ENCODE measurements at regions not wholly inside any gene's neighbourhood (a gene's known extent, or its start where the extent isn't known, plus 50 kb on each side); places are given as distances from the start of the nearest gene placed in this dataset.
A peak's percentile ranks its signal among the peaks of the same experiment; 100 is the strongest.

DNA sequence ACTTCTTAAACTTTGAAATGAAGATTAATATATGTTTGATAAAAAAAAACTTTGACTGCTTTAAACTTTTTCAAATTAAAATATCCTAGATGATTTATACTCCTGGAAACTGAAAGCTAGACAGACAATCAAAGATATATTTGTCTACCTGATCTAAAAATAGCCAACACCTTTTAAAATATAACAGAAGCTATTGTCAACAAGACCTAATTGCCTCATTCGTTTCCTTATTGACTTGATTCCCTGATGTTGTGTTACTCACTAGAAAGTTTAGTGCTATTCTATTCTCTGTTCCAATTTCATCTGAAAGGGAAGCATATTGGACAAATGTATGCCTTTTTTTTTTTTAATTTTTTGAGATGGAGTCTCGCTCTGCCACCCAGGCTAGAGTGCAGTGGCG lies 445.6 kb upstream of the ADAMTS5 start:
- intact Hi-C loops (cut with DNase I; ENCODE audit: low total_unique reads), result no loop called here
- no peak for DNase-seq
- H3K36me3 ChIP-seq, result no peaks in the 10 kb centered on the region
- H3K4me1 ChIP-seq, result no peaks in the 10 kb centered on the region
- H3K27ac ChIP-seq, result no peak overlapping the region
- no peak for TF ChIP-seq POLR2A (IDR thresholded peaks at IDR 0.05)
- TF ChIP-seq, protein P1, sequence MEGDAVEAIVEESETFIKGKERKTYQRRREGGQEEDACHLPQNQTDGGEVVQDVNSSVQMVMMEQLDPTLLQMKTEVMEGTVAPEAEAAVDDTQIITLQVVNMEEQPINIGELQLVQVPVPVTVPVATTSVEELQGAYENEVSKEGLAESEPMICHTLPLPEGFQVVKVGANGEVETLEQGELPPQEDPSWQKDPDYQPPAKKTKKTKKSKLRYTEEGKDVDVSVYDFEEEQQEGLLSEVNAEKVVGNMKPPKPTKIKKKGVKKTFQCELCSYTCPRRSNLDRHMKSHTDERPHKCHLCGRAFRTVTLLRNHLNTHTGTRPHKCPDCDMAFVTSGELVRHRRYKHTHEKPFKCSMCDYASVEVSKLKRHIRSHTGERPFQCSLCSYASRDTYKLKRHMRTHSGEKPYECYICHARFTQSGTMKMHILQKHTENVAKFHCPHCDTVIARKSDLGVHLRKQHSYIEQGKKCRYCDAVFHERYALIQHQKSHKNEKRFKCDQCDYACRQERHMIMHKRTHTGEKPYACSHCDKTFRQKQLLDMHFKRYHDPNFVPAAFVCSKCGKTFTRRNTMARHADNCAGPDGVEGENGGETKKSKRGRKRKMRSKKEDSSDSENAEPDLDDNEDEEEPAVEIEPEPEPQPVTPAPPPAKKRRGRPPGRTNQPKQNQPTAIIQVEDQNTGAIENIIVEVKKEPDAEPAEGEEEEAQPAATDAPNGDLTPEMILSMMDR (IDR thresholded peaks at IDR 0.05), result no peak
- H3K27me3 ChIP-seq, result no peaks in the 10 kb centered on the region
- peaks cover 0 to 4% of the 10 kb centered on the region in 2 donors for H3K9me3 ChIP-seq
- H3K4me3 ChIP-seq, result no peak overlapping the region

- DNase-seq, result no peak
- Histone ChIP-seq H3K36me3 (no peaks in the 10 kb centered on the region), H3K9me3 (no peaks in the 10 kb centered on the region), H3K4me1 (peaks cover 4 to 8% of the 10 kb centered on the region in 2 donors), H3K27ac (peak overlapping the region in 1 of 2 donors; percentile 54), H3K4me3 (no peak overlapping the region), H3K27me3 (no peaks in the 10 kb centered on the region)
- TF ChIP-seq, protein P1 (IDR thresholded peaks at IDR 0.05), result no peak
- TF ChIP-seq POLR2A (IDR thresholded peaks at IDR 0.05), result no peak
- intact Hi-C loops (cut with DNase I; ENCODE audit: low total_unique reads), result no loop called here
These were observed 441.9 kb upstream of the ADAMTS5 start for GRCh38 chr21:27408826-27409225.

DNA sequence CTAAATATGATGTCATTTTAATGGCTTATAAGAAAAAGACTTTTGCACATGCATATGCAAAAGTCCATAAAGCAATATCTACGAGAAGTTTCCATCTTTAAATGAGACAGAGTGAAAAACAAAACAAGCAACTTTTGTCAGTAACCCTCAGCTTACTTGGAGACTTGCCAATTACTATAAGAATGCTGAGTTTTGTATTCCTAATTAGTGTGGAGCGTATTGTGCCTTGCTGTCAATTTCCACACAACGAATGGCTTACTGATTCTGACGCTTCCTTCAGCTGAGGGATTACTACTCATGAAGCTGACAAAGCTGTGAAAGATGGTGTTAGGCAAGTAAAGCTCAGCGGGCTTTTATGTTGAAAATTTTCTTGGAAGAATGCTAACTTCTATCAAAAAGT lies 440.4 kb upstream of the ADAMTS5 start:
- H3K4me3 ChIP-seq, result no peak overlapping the region
- TF ChIP-seq, protein P1 (IDR thresholded peaks at IDR 0.05), result no peak
- no peak for TF ChIP-seq POLR2A (IDR thresholded peaks at IDR 0.05)
- DNase-seq, result no peak
- H3K27ac ChIP-seq, result peak overlapping the region; percentile 56 to 66
- H3K4me1 ChIP-seq, result peaks cover 4 to 8% of the 10 kb centered on the region in 2 donors
- H3K9me3 ChIP-seq, result no peaks in the 10 kb centered on the region
- H3K36me3 ChIP-seq, result no peaks in the 10 kb centered on the region
- intact Hi-C loops (cut with DNase I; ENCODE audit: low total_unique reads), result no loop called here
- H3K27me3 ChIP-seq, result no peaks in the 10 kb centered on the region

- TF ChIP-seq, protein P1 (IDR thresholded peaks at IDR 0.05), result no peak
- TF ChIP-seq POLR2A (IDR thresholded peaks at IDR 0.05), result no peak
- Histone ChIP-seq H3K27ac (peak overlapping the region; percentile 56 to 66), H3K9me3 (no peaks in the 10 kb centered on the region), H3K36me3 (no peaks in the 10 kb centered on the region), H3K27me3 (no peaks in the 10 kb centered on the region), H3K4me1 (peaks cover 4 to 8% of the 10 kb centered on the region in 2 donors), H3K4me3 (no peak overlapping the region)
- DNase-seq, result no peak
- intact Hi-C loops (cut with DNase I; ENCODE audit: low total_unique reads), result no loop called here
These were observed 439.6 kb upstream of the ADAMTS5 start for GRCh38 chr21:27406300-27407009.

DNA sequence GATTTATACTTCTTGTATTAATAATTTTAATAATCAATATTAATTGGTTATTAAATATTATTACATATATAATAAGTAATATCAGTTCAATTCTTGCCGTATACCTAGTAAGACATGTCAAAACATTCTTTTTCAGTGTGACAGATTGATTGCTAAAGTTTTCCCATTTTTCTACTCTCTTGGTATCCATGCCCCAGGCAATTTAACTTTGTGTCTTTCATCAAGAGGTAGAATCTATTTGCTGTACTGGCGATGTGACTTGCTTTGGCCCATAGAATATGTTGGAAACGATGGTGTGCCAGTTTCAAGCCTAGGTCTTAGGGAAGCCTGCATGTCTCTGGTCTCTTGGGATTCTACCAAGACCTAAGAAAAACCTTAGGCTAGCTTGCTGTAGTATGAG lies 436.1 kb upstream of the ADAMTS5 start:
- no peaks in the 10 kb centered on the region for H3K36me3 ChIP-seq
- no peak overlapping the region for H3K4me3 ChIP-seq
- no peak overlapping the region for H3K27ac ChIP-seq
- intact Hi-C loops (cut with DNase I; ENCODE audit: low total_unique reads), result no loop called here
- H3K27me3 ChIP-seq, result no peaks in the 10 kb centered on the region
- H3K4me1 ChIP-seq, result peaks cover 4 to 8% of the 10 kb centered on the region in 2 donors
- no peak for DNase-seq
- TF ChIP-seq, protein P1 (IDR thresholded peaks at IDR 0.05), result no peak
- TF ChIP-seq POLR2A (IDR thresholded peaks at IDR 0.05), result no peak
- no peaks in the 10 kb centered on the region for H3K9me3 ChIP-seq

Data from uterus (tissue), 3 donors.